Activated CD8-positive, alpha-beta memory T cell treated with anti-CD3 and anti-CD28 coated beads for 48 hours (primary cell): ENCODE measurements at regions not wholly inside any gene's neighbourhood (a gene's known extent, or its start where the extent isn't known, plus 50 kb on each side); places are given as distances from the start of the nearest gene placed in this dataset.
A peak's percentile ranks its signal among the peaks of the same experiment; 100 is the strongest.

ENCODE experiments used
- DNase-seq, 3 experiments: peaks; one replicate each; pipeline ENCODE4 v3.0.0-alpha.2; 2020; ENCODE audit warnings: low read depth in 2 of 3, low spot score in 2 of 3

GRCh38 chr5:165569551-165569950 lies 2064.1 kb downstream of the MAT2B start:
- DNase-seq = no peak

- no peak for DNase-seq
Measured at GRCh38 chr5:165573445-165573844, 2068.0 kb downstream of the MAT2B start.

GRCh38 chr5:165574100-165574499 lies 2068.7 kb downstream of the MAT2B start:
- DNase-seq = no peak

GRCh38 chr5:165576678-165577275 lies 2071.4 kb downstream of the MAT2B start:
- no peak for DNase-seq

- DNase-seq = no peak
Measured at GRCh38 chr5:165579911-165580310, 2074.5 kb downstream of the MAT2B start.

- DNase-seq = no peak
Measured at GRCh38 chr5:165594693-165595092, 2089.3 kb downstream of the MAT2B start.

- no peak for DNase-seq
Measured at GRCh38 chr5:165602529-165602928, 2097.1 kb downstream of the MAT2B start.

- DNase-seq = no peak
Measured at GRCh38 chr5:165607026-165607425, 2101.6 kb downstream of the MAT2B start.

GRCh38 chr5:165609871-165610270 lies 2104.5 kb downstream of the MAT2B start:
- no peak for DNase-seq

GRCh38 chr5:165616490-165617405 lies 2111.3 kb downstream of the MAT2B start:
- no peak for DNase-seq

GRCh38 chr5:165617491-165617890 lies 2112.1 kb downstream of the MAT2B start:
- DNase-seq = no peak

GRCh38 chr5:165620394-165620793 lies 2115.0 kb downstream of the MAT2B start:
- DNase-seq = no peak

GRCh38 chr5:165622864-165623536 lies 2117.6 kb downstream of the MAT2B start:
- no peak for DNase-seq

GRCh38 chr5:165624166-165624946 lies 2118.9 kb downstream of the MAT2B start:
- no peak for DNase-seq

GRCh38 chr5:165626161-165626560 lies 2120.7 kb downstream of the MAT2B start:
- DNase-seq = no peak

GRCh38 chr5:165627548-165628170 lies 2122.2 kb downstream of the MAT2B start:
- no peak for DNase-seq

GRCh38 chr5:165630261-165630778 lies 2124.9 kb downstream of the MAT2B start:
- DNase-seq = peak in 1 of 3 experiments; percentile 4

GRCh38 chr5:165631235-165631634 lies 2125.8 kb downstream of the MAT2B start:
- DNase-seq = no peak

GRCh38 chr5:165642366-165642765 lies 2136.9 kb downstream of the MAT2B start:
- DNase-seq = no peak

GRCh38 chr5:165665735-165666400 lies 2160.4 kb downstream of the MAT2B start:
- no peak for DNase-seq
